Skeletal muscle cell (primary cell): ENCODE measurements at regions not wholly inside any gene's neighbourhood (a gene's known extent, or its start where the extent isn't known, plus 50 kb on each side); places are given as distances from the start of the nearest gene placed in this dataset.
"Not testable (repeated sequence)": the region's sequence is repeated elsewhere in the genome, so short reads cannot be mapped to it uniquely, and the experiment has no call there.

Source experiments
- DNase-seq: peaks from one replicate; pipeline ENCODE4 v3.0.0-alpha.2; 2010; ENCODE audit warnings: low read depth
- H3K4me3 ChIP-seq: 2 replicates; pipeline ENCODE4 v1.5.1; 2011; ENCODE audit warnings: low read depth, mild to moderate bottlenecking, control low read depth, low read length, moderate library complexity

GRCh38 chr2:87331940-87332583 is 310.4 kb upstream of the PLGLB1 start:
- DNase-seq, H3K4me3 ChIP-seq: not testable (repeated sequence)

GRCh38 chr2:87334888-87335287 is 313.2 kb upstream of the PLGLB1 start:
- not testable (repeated sequence) for DNase-seq, H3K4me3 ChIP-seq

DNA sequence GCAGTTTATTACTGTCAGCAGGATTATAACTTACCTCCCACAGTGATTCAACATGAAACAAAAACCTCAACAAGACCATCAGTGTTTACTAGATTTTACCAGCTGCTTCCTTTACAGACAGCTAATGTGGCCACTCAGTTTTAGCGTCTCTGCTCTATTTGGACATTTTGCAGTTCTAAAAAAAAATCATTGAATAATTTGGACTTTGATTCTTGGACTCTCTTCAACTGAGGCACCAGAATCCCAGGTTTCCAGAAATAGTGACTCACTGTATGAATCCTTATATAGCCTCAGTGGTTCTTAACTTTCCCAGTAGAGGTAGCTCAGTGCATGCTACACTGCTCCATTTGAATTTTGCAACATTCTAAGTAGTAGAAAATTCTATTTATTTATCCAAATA is 317.4 kb upstream of the PLGLB1 start:
- not testable (repeated sequence) for H3K4me3 ChIP-seq
- peak; percentile 4 for DNase-seq

DNA sequence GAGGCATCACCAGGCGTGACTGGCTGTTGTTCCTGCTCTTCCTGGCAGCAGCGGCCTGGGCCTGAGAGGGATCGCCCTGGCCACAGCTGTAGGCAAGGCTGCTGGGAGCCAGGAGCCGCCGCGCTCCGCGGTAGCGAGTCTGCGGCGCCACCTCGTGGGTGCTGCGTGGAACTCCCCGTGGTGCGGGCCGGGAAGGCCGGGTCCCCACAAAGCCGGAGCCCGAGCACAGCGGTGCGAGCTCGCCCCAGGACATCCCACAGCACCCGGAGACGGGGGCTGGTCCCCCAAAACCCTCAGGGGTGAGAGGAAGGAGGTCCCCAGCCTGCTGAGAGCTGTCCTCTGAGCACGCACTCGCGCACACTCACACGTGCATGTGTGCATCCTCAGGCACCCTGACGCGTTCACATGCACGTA is 320.0 kb upstream of the PLGLB1 start:
- not testable (repeated sequence) for H3K4me3 ChIP-seq
- DNase-seq = peak; percentile 7

DNA sequence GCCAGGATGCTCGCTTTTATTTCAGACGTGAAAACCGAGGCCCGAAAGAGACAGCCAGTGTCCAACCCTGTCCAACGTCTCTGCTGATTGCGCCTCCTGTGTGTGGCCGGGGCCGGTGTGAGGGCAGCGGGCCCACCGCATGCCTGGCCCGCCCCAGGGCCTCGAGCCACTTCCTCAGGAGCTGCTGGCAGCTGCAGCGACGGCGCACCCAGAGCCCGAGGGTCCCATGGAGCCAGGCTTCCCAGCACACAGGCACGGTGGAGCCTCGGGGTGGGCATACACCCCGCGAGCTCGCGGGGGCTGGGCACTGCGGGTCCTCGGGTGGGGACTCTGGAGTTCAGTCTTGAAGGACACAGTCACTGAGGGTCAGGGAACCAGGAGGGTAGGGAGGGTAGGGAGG is 320.5 kb upstream of the PLGLB1 start:
- not testable (repeated sequence) for H3K4me3 ChIP-seq, DNase-seq

DNA sequence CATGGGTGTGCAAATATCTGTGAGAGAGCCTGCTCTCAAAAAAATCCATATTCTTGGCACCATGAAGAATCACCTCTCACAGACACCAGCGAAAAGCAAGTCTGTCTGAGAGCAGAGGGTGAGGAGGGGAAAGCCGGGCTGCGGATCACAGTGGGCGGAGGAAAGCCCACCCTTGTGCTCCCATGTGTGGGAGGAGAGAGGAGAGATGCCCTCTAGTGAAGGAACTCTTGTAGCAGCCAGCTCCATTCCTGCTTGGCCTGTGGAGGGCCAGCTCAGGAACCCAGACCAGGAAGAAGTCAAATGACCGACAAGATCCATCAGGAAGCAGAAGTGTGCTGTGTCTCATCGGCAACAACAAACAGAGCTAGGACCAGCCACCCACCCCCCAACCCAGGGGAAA is 321.7 kb upstream of the PLGLB1 start:
- not testable (repeated sequence) for H3K4me3 ChIP-seq, DNase-seq

DNA sequence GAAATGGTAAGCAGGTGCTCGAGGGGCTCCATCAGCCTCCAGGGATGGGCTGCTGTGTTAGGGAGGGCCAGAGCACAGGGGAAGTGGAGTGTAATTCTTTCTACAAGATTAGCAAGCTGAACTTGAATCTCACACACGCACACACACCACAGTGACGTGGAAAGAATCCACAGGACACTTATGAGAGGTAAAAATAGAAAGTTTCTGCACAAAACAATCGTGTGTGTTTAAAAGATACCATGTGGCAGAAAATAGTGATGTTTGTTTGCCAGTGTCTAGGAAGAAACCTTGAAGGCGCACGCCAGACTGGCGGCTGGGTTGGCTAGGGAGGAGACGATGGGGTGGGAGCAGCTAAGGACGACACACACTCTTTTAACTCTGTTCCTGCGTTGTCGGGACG is 323.6 kb upstream of the PLGLB1 start:
- DNase-seq, H3K4me3 ChIP-seq: not testable (repeated sequence)

- DNase-seq, H3K4me3 ChIP-seq: not testable (repeated sequence)
Measured at GRCh38 chr2:87348556-87348955, 326.9 kb upstream of the PLGLB1 start.

- not testable (repeated sequence) for H3K4me3 ChIP-seq, DNase-seq
Measured at GRCh38 chr2:87349006-87349405, 327.4 kb upstream of the PLGLB1 start.

DNA sequence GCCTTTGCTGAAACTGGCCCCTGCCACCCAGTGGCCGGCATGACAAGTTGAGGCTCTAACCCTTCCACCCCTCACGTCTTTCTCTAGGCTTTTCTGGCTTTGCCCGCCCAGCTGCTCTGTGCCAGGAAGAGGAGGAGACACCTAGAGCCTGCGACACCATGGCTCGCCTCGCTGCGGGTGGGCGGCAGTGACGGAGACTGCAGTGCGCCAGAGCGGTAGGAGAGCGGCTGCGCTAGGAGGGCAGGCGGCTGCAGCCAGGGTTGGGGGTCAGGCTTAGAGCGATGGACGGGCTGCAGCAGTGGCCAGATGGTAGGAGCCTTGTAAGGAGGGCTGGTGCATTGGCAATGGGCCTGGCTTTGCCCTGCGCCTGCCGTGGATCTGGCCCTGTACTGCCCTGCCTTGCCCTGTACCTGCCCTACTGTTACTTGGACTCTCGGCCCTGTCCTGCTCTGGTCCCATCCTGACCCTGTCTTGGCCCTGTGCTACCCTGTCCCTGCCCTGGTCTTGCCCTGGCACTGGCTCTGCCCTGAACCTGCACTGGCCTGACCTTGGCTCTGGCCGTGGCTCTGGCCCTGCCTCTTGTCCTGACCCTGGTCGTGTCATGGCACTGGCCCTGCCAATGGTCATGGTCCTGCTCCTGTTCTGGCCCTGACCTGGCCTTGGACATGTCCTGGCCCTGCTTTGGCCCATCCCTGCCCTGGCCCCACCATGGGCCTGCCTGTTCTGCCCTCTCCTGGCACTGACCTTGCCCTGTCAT is 330.7 kb upstream of the PLGLB1 start:
- not testable (repeated sequence) for H3K4me3 ChIP-seq, DNase-seq

- DNase-seq, H3K4me3 ChIP-seq: not testable (repeated sequence)
Measured at GRCh38 chr2:87353408-87353807, 331.8 kb upstream of the PLGLB1 start.

DNA sequence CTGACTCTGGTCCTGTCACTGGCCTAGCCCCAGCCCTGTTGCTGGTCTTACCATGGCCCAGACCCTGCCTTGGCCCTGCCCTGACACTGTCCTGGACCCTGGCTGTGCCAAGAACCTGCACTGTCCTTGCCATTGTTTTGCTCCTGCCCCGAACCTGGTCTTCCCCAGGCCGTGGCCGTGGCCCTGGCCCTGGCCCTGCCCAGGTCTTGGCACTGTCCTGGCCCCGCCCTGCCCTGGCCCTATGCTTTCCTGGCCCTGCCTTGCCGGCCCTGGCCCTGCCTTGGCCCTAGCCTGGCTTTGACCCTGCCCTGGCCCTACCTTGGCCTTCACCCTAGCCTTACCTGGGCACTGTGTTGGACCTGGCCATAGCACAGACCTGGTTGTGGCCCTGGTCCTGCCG is 332.5 kb upstream of the PLGLB1 start:
- DNase-seq, H3K4me3 ChIP-seq: not testable (repeated sequence)

DNA sequence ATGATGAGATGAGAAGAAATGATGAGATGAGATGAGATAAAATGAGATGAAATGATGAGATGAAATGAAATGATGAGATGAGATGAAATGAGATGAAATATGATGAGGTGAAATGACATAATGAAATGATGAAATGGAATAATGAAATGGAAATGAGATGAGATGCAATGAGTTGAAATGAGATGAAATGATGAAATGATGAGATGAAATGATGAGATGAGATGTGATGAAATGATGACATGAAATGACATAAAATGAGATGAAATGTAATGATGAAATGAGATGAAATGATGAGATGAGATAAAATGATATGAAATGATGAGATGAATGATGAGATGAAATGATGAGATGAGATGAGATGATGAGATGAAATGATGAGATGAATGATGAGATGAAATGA is 338.6 kb upstream of the PLGLB1 start:
- not testable (repeated sequence) for DNase-seq, H3K4me3 ChIP-seq

- DNase-seq, H3K4me3 ChIP-seq: not testable (repeated sequence)
Measured at GRCh38 chr2:87360927-87361326, 339.3 kb upstream of the PLGLB1 start.

- not testable (repeated sequence) for H3K4me3 ChIP-seq, DNase-seq
Measured at GRCh38 chr2:87361805-87362204, 340.2 kb upstream of the PLGLB1 start.

GRCh38 chr2:87364379-87364778 is 342.7 kb upstream of the PLGLB1 start:
- H3K4me3 ChIP-seq, DNase-seq: not testable (repeated sequence)

- DNase-seq, H3K4me3 ChIP-seq: not testable (repeated sequence)
Measured at GRCh38 chr2:87365038-87365437, 343.4 kb upstream of the PLGLB1 start.

GRCh38 chr2:87386063-87386560 is 361.8 kb upstream of the PLGLB2 start:
- not testable (repeated sequence) for H3K4me3 ChIP-seq, DNase-seq

GRCh38 chr2:87395784-87396183 is 352.1 kb upstream of the PLGLB2 start:
- DNase-seq, H3K4me3 ChIP-seq: not testable (repeated sequence)

- H3K4me3 ChIP-seq = not testable (repeated sequence)
Measured at GRCh38 chr2:87396551-87397265, 351.2 kb upstream of the PLGLB2 start.

More at GRCh38 chr2:87396551-87397265, 351.2 kb upstream of the PLGLB2 start:
- DNase-seq = not testable (repeated sequence)
